ENCODE measurements at regions not wholly inside any gene's neighbourhood (a gene's known extent, or its start where the extent isn't known, plus 50 kb on each side); places are given as distances from the start of the nearest gene placed in this dataset.
"Not testable (repeated sequence)": the region's sequence is repeated elsewhere in the genome, so short reads cannot be mapped to it uniquely, and the experiment has no call there.

GRCh38 chr13:50592412-50593155, 250.9 kb downstream of the DLEU7 start:
- no peak for DNase-seq

GRCh38 chr13:50593207-50593606, 250.3 kb downstream of the DLEU7 start:
- DNase-seq: no peak

DNA sequence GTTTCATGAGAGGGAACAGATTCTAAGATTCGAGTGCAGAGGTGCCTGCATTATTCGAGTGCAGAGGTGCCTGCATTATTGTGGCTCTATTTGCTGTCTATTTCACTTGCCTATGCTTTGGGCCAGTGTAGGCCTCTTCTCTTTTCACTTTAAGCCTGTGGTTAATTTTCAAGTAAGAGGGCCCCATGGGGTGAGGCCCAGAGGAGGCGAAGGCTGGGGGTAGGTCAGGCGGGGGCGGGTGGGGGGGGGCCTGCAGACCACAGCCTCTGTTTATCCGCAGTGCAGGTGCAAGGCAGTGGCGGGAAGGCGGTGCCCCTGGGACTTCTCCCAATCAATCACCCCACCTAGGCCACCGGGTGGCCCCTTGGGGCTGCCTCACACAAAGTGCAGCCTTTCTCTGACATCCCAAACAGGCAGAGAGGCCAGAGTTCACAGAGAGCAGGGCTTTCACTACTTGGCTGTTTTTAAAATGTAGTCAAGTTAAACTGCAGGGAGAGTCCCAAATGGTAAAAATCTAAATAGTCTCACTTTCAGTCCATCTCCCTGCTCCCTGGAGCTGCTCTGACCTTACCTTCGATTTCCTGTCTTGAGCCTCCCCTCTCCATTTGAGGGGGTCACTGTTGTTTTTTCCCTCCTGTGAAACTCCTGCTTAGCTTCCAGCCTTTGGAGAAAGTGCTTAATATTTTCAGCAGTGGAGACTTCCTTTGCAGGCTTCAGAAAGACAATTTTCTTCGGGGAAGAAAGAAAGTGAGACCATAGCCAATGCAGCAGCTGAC, 249.0 kb downstream of the DLEU7 start:
- DNase-seq: peak in 2 of 56 donors; percentile 2 to 5

DNA sequence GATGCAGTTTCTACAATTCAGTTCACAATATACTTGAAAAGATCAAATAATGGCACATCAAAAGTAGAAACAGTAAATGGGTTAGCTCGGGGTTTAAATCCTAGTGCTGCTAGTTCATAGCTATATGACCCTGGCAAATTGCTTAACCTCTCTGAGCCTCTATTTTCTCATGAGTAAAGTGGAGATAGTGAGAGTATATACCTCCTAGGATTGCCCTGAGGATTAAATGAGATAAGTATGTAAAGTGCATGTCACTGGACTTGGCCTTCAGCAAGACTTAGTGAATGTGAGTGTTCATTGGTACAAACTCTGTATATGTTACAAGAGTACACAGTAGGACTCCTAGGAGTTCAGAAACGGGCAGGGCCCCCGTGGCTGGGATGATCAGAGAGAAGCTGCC, 248.3 kb downstream of the DLEU7 start:
- DNase-seq: no peak

DNA sequence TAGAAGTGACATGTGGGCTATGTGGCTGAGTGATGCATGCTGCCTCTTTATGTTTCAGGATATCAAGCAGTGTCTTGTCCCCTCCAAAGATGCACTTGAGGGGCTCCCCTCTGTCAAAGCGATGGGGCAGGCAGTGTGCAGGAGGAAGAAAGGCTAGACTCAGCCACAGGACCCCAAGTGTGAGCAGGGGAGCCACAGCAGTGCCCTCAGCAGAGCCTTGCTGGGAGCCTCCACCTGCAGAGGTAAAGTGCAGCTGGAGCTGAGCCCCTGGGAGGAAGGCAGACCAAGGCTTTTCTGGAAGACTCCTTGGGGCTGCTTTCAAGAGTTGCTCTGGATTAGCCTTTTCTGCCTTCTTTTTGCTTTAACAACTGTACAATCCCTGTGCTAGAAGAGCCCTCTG, 247.3 kb downstream of the DLEU7 start:
- DNase-seq: no peak

DNA sequence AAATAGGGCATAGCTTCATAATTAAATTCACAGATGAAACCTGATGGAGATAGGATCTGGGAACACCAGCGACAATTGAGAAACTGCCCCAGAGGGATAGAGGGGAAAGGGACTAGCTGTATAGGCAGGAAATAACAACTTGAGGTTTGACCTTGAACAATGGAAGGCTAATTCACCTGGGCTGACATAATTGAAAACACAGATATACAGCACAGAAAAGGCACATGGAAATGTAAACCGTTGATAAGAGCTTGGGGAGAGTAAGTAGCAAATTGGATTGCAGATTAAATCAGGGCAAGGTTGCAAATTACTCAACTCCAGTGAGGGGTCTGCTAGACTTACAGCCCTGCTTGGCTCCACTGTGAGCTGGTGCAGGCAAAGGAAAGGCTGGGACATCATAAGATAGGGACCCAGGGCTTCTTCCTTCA, 246.7 kb downstream of the DLEU7 start:
- no peak for DNase-seq

DNA sequence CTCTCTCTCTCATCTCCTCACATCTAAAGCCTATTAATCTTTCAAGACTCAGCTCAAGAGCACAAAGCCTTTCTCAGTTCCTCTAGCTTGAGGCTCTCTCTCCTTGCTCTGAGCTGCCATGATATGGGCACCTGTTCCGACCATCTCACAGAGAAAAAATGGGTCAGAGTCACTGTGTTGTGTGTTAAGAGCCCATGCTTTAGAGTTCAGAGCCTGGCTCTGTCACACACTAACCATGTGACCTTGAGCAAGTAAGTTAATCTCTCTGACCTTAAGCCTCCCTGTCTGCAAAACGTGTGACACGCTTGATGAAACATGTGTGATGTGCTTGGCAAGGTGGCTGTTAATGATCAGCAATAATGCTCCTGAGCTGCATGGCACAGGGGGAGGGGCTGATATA, 245.2 kb downstream of the DLEU7 start:
- DNase-seq: no peak

DNA sequence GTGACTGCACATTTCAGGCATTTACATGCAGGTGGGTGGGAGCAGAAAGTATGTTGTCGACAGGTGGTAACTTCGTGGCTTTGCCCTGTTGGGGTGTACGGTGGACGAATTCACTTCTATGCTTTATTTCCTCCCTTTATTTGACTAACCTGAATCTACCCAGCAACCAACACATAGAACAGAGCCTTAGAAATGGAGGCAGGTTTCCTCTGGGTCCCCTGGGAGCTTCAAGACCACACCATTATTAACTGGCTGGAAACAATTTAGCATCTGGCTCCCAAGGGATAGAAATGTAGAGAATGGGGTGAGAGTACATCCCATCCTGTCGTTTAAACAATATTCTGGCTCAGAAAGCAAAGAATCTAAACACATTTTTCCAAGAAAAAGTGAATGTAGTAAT, 244.4 kb downstream of the DLEU7 start:
- no peak for DNase-seq

- DNase-seq: no peak
Observed at GRCh38 chr13:50599927-50600326, 243.6 kb downstream of the DLEU7 start.

GRCh38 chr13:50608370-50608769, 235.1 kb downstream of the DLEU7 start:
- DNase-seq: no peak

- DNase-seq: no peak
Observed at GRCh38 chr13:50609011-50609410, 234.5 kb downstream of the DLEU7 start.

- no peak for DNase-seq
Observed at GRCh38 chr13:50610238-50610637, 233.3 kb downstream of the DLEU7 start.

DNA sequence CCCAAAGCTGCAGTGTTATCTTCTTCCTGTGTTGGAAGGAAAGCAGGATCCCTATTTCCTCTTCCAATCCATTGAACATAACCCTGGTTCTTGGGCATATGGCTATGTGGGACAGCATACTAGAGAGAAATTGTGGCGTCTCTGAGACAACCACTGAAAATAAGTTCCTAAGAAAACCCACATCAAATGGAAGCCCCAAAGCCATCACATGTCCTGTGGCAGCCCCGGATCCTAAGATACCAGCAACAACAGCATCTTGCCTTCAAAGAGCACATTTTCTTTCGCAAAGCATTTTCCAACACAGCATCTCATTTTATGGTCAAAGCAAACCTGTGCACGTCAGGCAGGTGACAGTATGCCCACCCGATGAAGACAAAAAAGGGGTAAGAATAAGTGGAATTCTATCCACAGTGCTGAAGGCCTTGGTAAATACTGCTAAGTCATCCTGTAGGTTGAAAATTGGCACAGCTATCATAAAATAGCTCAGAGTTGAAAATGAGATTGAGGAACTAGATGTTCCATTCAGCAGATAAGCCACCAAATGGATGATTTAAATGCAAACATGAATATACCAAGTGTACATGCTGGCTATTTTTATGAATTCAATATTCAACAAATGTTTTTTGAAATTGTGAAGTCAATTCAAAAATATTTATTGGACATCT, 232.2 kb downstream of the DLEU7 start:
- DNase-seq: no peak

GRCh38 chr13:50612717-50613116, 230.8 kb downstream of the DLEU7 start:
- no peak for DNase-seq

DNA sequence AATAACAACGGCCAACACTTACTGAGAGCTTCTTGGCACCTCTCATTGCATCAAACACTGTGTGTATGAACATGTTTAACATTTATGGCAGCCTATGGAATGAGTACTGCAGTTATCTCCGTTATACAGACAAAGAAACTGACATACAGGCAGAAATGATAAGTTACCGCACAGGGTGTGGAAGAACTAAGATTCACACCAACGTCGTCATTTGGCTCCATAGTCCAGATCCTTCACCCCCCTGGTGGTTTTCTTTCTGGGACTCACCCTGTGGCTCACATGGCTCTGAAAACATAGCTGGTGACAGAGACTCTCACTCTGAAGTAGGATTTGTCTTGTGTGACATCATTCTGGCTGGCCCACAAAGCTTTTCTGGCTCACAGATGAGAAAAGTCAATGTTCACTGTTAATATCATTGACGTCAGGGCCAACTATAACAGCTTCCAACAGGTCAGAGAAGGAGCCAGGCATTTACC, 230.1 kb downstream of the DLEU7 start:
- DNase-seq: no peak

GRCh38 chr13:50615234-50615633, 228.3 kb downstream of the DLEU7 start:
- no peak for DNase-seq

- no peak for DNase-seq
Observed at GRCh38 chr13:50616101-50616500, 227.4 kb downstream of the DLEU7 start.

GRCh38 chr13:50617134-50617721, 226.3 kb downstream of the DLEU7 start:
- DNase-seq: no peak

GRCh38 chr13:50618206-50618605, 225.3 kb downstream of the DLEU7 start:
- DNase-seq: no peak

GRCh38 chr13:50626101-50626547, 217.4 kb downstream of the DLEU7 start:
- DNase-seq: no peak

GRCh38 chr13:50627111-50627510, 216.4 kb downstream of the DLEU7 start:
- no peak for DNase-seq

- DNase-seq: not testable (repeated sequence)
Observed at GRCh38 chr13:50628512-50628911, 215.0 kb downstream of the DLEU7 start.
